ENCODE measurements at regions not wholly inside any gene's neighbourhood (a gene's known extent, or its start where the extent isn't known, plus 50 kb on each side); places are given as distances from the start of the nearest gene placed in this dataset.
"Not testable (repeated sequence)": the region's sequence is repeated elsewhere in the genome, so short reads cannot be mapped to it uniquely, and the experiment has no call there.

- H3F3A ChIP-seq (replicated peaks; ENCODE audit: low read depth); H3K9me2 ChIP-seq (ENCODE audit: insufficient read depth); H3K4me1 Mint-ChIP-seq; H4K20me1 ChIP-seq (replicated peaks; ENCODE audit: insufficient read depth); H3K27ac Mint-ChIP-seq; H3K27ac ChIP-seq (ENCODE audit: low read depth); H3K79me2 ChIP-seq (replicated peaks; ENCODE audit: insufficient read depth); H3K4me2 ChIP-seq; H3K4me1 ChIP-seq (ENCODE audit: insufficient read depth); H3K4me3 Mint-ChIP-seq; H3K36me3 ChIP-seq (ENCODE audit: insufficient read depth); H3K4me3 ChIP-seq; H3K27me3 ChIP-seq (ENCODE audit: insufficient read depth); H3K27me3 Mint-ChIP-seq (ENCODE audit: insufficient read depth, low read depth, poor library complexity): not testable (repeated sequence)
- DNase-seq (ENCODE audit: low spot score) (peak; percentile 11), ATAC-seq (peak; percentile 36; the same call in 1 of the 3 replicates)
- peak overlapping the region; percentile 80; the same call in 1 of the 2 replicates for H2AFZ ChIP-seq
- Mint-ChIP-seq H3K9me3 (peaks cover 25% of the 10 kb centered on the region), H3K36me3 (ENCODE audit: low read depth) (peaks cover 15% of the 10 kb centered on the region; the same call in 2 of the 3 replicates)
- TF ChIP-seq CTCF (conservative IDR thresholded peaks at IDR 0.05; ENCODE audit: low read depth in 2 of 2): 0 out of 4 replicates have a peak, but pooled peaks of 1 of the 2 experiments have one; percentile 6
Measured at GRCh38 chr5:162964144-162964543, 473.3 kb upstream of the CCNG1 start.

GRCh38 chr5:162990063-162990462 lies 447.3 kb upstream of the CCNG1 start:
- Histone ChIP-seq H3K36me3 (ENCODE audit: insufficient read depth) (no peaks in the 10 kb centered on the region), H3K4me2 (no peak overlapping the region), H3K4me1 (ENCODE audit: insufficient read depth) (no peaks in the 10 kb centered on the region), H4K20me1 (replicated peaks; ENCODE audit: insufficient read depth) (no peaks in the 10 kb centered on the region), H3K27me3 (ENCODE audit: insufficient read depth) (no peaks in the 10 kb centered on the region), H3F3A (replicated peaks; ENCODE audit: low read depth) (no peaks in the 10 kb centered on the region), H3K9me2 (ENCODE audit: insufficient read depth) (peaks cover 6% of the 10 kb centered on the region; the same call in 1 of the 2 replicates), H3K4me3 (no peak overlapping the region), H3K27ac (ENCODE audit: low read depth) (no peak overlapping the region), H3K79me2 (replicated peaks; ENCODE audit: insufficient read depth) (no peaks in the 10 kb centered on the region), H2AFZ (no peak overlapping the region)
- Mint-ChIP-seq H3K27me3 (ENCODE audit: insufficient read depth, low read depth, poor library complexity) (peaks cover 4% of the 10 kb centered on the region), H3K36me3 (ENCODE audit: low read depth) (no peaks in the 10 kb centered on the region), H3K4me1 (no peaks in the 10 kb centered on the region), H3K27ac (no peak overlapping the region), H3K4me3 (no peak overlapping the region), H3K9me3 (no peaks in the 10 kb centered on the region)
- DNase-seq (ENCODE audit: low spot score) (no peak), ATAC-seq (no peak)
- TF ChIP-seq, protein P1, sequence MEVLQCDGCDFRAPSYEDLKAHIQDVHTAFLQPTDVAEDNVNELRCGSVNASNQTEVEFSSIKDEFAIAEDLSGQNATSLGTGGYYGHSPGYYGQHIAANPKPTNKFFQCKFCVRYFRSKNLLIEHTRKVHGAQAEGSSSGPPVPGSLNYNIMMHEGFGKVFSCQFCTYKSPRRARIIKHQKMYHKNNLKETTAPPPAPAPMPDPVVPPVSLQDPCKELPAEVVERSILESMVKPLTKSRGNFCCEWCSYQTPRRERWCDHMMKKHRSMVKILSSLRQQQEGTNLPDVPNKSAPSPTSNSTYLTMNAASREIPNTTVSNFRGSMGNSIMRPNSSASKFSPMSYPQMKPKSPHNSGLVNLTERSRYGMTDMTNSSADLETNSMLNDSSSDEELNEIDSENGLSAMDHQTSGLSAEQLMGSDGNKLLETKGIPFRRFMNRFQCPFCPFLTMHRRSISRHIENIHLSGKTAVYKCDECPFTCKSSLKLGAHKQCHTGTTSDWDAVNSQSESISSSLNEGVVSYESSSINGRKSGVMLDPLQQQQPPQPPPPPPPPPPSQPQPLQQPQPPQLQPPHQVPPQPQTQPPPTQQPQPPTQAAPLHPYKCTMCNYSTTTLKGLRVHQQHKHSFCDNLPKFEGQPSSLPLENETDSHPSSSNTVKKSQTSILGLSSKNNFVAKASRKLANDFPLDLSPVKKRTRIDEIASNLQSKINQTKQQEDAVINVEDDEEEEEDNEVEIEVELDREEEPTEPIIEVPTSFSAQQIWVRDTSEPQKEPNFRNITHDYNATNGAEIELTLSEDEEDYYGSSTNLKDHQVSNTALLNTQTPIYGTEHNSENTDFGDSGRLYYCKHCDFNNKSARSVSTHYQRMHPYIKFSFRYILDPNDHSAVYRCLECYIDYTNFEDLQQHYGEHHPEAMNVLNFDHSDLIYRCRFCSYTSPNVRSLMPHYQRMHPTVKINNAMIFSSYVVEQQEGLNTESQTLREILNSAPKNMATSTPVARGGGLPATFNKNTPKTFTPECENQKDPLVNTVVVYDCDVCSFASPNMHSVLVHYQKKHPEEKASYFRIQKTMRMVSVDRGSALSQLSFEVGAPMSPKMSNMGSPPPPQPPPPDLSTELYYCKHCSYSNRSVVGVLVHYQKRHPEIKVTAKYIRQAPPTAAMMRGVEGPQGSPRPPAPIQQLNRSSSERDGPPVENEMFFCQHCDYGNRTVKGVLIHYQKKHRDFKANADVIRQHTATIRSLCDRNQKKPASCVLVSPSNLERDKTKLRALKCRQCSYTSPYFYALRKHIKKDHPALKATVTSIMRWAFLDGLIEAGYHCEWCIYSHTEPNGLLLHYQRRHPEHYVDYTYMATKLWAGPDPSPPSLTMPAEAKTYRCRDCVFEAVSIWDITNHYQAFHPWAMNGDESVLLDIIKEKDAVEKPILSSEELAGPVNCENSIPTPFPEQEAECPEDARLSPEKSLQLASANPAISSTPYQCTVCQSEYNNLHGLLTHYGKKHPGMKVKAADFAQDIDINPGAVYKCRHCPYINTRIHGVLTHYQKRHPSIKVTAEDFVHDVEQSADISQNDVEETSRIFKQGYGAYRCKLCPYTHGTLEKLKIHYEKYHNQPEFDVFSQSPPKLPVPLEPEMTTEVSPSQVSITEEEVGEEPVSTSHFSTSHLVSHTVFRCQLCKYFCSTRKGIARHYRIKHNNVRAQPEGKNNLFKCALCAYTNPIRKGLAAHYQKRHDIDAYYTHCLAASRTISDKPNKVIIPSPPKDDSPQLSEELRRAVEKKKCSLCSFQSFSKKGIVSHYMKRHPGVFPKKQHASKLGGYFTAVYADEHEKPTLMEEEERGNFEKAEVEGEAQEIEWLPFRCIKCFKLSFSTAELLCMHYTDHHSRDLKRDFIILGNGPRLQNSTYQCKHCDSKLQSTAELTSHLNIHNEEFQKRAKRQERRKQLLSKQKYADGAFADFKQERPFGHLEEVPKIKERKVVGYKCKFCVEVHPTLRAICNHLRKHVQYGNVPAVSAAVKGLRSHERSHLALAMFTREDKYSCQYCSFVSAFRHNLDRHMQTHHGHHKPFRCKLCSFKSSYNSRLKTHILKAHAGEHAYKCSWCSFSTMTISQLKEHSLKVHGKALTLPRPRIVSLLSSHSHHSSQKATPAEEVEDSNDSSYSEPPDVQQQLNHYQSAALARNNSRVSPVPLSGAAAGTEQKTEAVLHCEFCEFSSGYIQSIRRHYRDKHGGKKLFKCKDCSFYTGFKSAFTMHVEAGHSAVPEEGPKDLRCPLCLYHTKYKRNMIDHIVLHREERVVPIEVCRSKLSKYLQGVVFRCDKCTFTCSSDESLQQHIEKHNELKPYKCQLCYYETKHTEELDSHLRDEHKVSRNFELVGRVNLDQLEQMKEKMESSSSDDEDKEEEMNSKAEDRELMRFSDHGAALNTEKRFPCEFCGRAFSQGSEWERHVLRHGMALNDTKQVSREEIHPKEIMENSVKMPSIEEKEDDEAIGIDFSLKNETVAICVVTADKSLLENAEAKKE (CRISPR knock-in tag; IDR thresholded peaks at IDR 0.05): no peak
- TF ChIP-seq ZNF114 (CRISPR knock-in tag; IDR thresholded peaks at IDR 0.05): no peak
- no peak for TF ChIP-seq ETS1 (IDR thresholded peaks at IDR 0.05)

Measured in GM23338 (cell line).